ENCODE measurements at regions not wholly inside any gene's neighbourhood (a gene's known extent, or its start where the extent isn't known, plus 50 kb on each side); places are given as distances from the start of the nearest gene placed in this dataset.

DNA sequence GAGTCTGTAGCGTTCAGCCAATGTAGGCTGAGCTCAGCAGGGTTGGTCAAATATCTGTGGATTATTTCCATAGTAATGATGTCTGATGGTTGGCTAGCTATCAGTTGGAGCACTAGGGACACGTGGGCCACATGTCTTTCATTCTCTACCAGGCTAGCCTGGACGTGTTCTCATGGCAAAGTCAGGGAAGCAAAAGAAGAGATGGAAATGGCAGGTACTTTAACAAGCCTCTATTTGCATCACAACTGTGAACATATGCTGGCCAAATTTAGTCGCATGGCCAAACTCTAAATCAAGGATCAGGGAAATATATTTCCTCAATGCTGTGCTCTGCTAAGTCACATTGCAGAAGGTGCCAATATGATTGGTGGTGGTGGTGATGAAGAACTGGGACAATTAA is 371.6 kb upstream of the CHST9 start:
- Histone ChIP-seq H2BK15ac (ENCODE audit: low read depth, low read length) (no peak overlapping the region), H3K4me1 (ENCODE audit: control insufficient read depth, insufficient read depth, low read length) (no peaks in the 10 kb centered on the region), H3K14ac (replicated peaks; ENCODE audit: low read depth, low read length) (no peak overlapping the region), H2AFZ (replicated peaks; ENCODE audit: low read length, poor library complexity) (no peak overlapping the region), H3K56ac (ENCODE audit: extremely low read depth, insufficient read depth, low read length) (no peak overlapping the region), H2BK20ac (ENCODE audit: low read depth, low read length) (no peak overlapping the region), H3K18ac (ENCODE audit: low read depth, low read length) (no peak overlapping the region), H3K9ac (ENCODE audit: low read depth, low read length) (no peak overlapping the region), H2AK9ac (replicated peaks; ENCODE audit: low read depth, low read length, poor library complexity) (no peak overlapping the region), H2BK5ac (ENCODE audit: low read depth, low read length, poor library complexity, severe bottlenecking) (no peak overlapping the region), H3K4me2 (ENCODE audit: low read depth, low read length) (no peak overlapping the region), H4K20me1 (ENCODE audit: insufficient read depth, low read length) (no peaks in the 10 kb centered on the region), H3K9me1 (ENCODE audit: insufficient read depth, low read length) (no peaks in the 10 kb centered on the region), H3K36me3 (ENCODE audit: control insufficient read depth, insufficient read depth, low read length) (no peaks in the 10 kb centered on the region), H3K23ac (ENCODE audit: low read depth, low read length) (no peak overlapping the region), H4K91ac (ENCODE audit: insufficient read depth, low read depth, low read length) (no peak overlapping the region), H4K8ac (ENCODE audit: low read depth in 2 of 2, low read length in 2 of 2) (no peak overlapping the region), H4K5ac (ENCODE audit: low read depth, low read length) (no peak overlapping the region), H3K4ac (ENCODE audit: low read depth, low read length) (no peak overlapping the region), H3K27ac (ENCODE audit: insufficient read depth, low read length) (no peak overlapping the region), H2BK120ac (ENCODE audit: low read depth, low read length) (no peak overlapping the region), H3K79me1 (ENCODE audit: low read depth in 1 of 2, low read length in 2 of 2) (no peaks in the 10 kb centered on the region), H3K27me3 (ENCODE audit: control insufficient read depth, insufficient read depth, low read length) (no peaks in the 10 kb centered on the region), H3K9me3 (ENCODE audit: control insufficient read depth, insufficient read depth, low read length) (no peaks in the 10 kb centered on the region), H2AK5ac (ENCODE audit: low read depth, low read length) (no peak overlapping the region), H3K4me3 (ENCODE audit: insufficient read depth, low read depth, low read length) (no peak overlapping the region)
- dilution Hi-C loops (cut with HindIII; ENCODE audit: low sequenced_read_pairs, unreplicated experiment), result no loop called here
- POLR2A ChIA-PET (ENCODE audit: unreplicated experiment), result no interaction called here
- no peak for DNase-seq
- no CpG with 5 or more reads among the region's 4 CpGs for WGBS, 2 experiments (ENCODE audit: extremely low coverage in 2 of 2, insufficient read length in 1 of 2)
- no peak for ATAC-seq (ENCODE audit: low read depth)
- in situ Hi-C loops (cut with MboI; ENCODE audit: low sequenced_read_pairs), result no loop called here
- intact Hi-C loops (cut with micrococcal nuclease), result no loop called here
- CTCF ChIA-PET, result no interaction called here
- BruUV-seq (replicated peaks), result no TSS peak
- TF ChIP-seq NFE2L2 (IDR thresholded peaks at IDR 0.05; ENCODE audit: low read depth, low read length), result no peak
- no peak for TF ChIP-seq ELK1 (IDR thresholded peaks at IDR 0.05; ENCODE audit: borderline replicate concordance, low read depth, low read length)
- no peak for TF ChIP-seq CHD1 (IDR thresholded peaks at IDR 0.05; ENCODE audit: low read depth, low read length)
- TF ChIP-seq RAD21 (IDR thresholded peaks at IDR 0.05; ENCODE audit: low read length), result no peak
- no peak for TF ChIP-seq MXI1 (IDR thresholded peaks at IDR 0.05; ENCODE audit: borderline replicate concordance, low read depth, low read length)
- no peak for TF ChIP-seq USF2 (IDR thresholded peaks at IDR 0.05; ENCODE audit: low read depth, low read length)
- TF ChIP-seq, protein P1, sequence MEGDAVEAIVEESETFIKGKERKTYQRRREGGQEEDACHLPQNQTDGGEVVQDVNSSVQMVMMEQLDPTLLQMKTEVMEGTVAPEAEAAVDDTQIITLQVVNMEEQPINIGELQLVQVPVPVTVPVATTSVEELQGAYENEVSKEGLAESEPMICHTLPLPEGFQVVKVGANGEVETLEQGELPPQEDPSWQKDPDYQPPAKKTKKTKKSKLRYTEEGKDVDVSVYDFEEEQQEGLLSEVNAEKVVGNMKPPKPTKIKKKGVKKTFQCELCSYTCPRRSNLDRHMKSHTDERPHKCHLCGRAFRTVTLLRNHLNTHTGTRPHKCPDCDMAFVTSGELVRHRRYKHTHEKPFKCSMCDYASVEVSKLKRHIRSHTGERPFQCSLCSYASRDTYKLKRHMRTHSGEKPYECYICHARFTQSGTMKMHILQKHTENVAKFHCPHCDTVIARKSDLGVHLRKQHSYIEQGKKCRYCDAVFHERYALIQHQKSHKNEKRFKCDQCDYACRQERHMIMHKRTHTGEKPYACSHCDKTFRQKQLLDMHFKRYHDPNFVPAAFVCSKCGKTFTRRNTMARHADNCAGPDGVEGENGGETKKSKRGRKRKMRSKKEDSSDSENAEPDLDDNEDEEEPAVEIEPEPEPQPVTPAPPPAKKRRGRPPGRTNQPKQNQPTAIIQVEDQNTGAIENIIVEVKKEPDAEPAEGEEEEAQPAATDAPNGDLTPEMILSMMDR (conservative IDR thresholded peaks at IDR 0.05; ENCODE audit: low read depth, low read length), result no peak
- TF ChIP-seq MAFK (IDR thresholded peaks at IDR 0.05; ENCODE audit: low read depth, low read length), result no peak
- TF ChIP-seq SMC3 (IDR thresholded peaks at IDR 0.05; ENCODE audit: low read depth, low read length), result no peak
- no peak for TF ChIP-seq BHLHE40 (IDR thresholded peaks at IDR 0.05; ENCODE audit: low read depth, low read length)
- TF ChIP-seq FOS (IDR thresholded peaks at IDR 0.05; ENCODE audit: low read depth, low read length), result no peak
